GM10266 (cell line): ENCODE measurements at regions not wholly inside any gene's neighbourhood (a gene's known extent, or its start where the extent isn't known, plus 50 kb on each side); places are given as distances from the start of the nearest gene placed in this dataset.

Source experiments
- DNase-seq: peaks from one replicate; pipeline ENCODE4 v3.0.0; 2012; ENCODE audit errors: extremely low spot score
- CTCF ChIP-seq: IDR thresholded peaks from 2 replicates; pipeline ENCODE4 v1.5.1; 2012; ENCODE audit warnings: mild to moderate bottlenecking, low read depth; ENCODE audit not compliant: control insufficient read depth, insufficient read depth; ENCODE audit errors: missing control alignments

- TF ChIP-seq CTCF = no peak
- no peak for DNase-seq
Observed at GRCh38 chr12:127273626-127274025, 993.3 kb upstream of the TMEM132C start.

- TF ChIP-seq CTCF = no peak
- DNase-seq = no peak
Observed at GRCh38 chr12:127275416-127275815, 991.6 kb upstream of the TMEM132C start.

GRCh38 chr12:127277882-127278281 is 989.1 kb upstream of the TMEM132C start:
- DNase-seq = no peak
- no peak for TF ChIP-seq CTCF

- no peak for TF ChIP-seq CTCF
- DNase-seq = no peak
Observed at GRCh38 chr12:127278351-127278750, 988.6 kb upstream of the TMEM132C start.

- peak; percentile 61 for TF ChIP-seq CTCF
- no peak for DNase-seq
Observed at GRCh38 chr12:127280393-127281275, 986.3 kb upstream of the TMEM132C start.

- TF ChIP-seq CTCF = no peak
- no peak for DNase-seq
Observed at GRCh38 chr12:127282786-127283565, 984.0 kb upstream of the TMEM132C start.

GRCh38 chr12:127284021-127284420 is 982.9 kb upstream of the TMEM132C start:
- TF ChIP-seq CTCF = no peak
- no peak for DNase-seq
